ENCODE measurements at regions not wholly inside any gene's neighbourhood (a gene's known extent, or its start where the extent isn't known, plus 50 kb on each side); places are given as distances from the start of the nearest gene placed in this dataset.

- Histone ChIP-seq H3K4me1 (ENCODE audit: insufficient read depth) (no peaks in the 10 kb centered on the region), H3K4me3 (ENCODE audit: low read depth, low read length) (no peak overlapping the region), H3K27ac (ENCODE audit: low read depth) (no peak overlapping the region), H3K36me3 (ENCODE audit: insufficient read depth) (no peaks in the 10 kb centered on the region)
- DNase-seq (ENCODE audit: extremely low spot score), result no peak
- 80% methylated on average over 3 of the region's 3 CpGs for WGBS
Measured at GRCh38 chr6:19662911-19663310, 174.3 kb upstream of the ID4 start.

GRCh38 chr6:19663479-19663878 is 173.7 kb upstream of the ID4 start:
- H3K36me3 ChIP-seq (ENCODE audit: insufficient read depth), result no peaks in the 10 kb centered on the region
- H3K27ac ChIP-seq (ENCODE audit: low read depth), result no peak overlapping the region
- H3K4me1 ChIP-seq (ENCODE audit: insufficient read depth), result no peaks in the 10 kb centered on the region
- no peak overlapping the region for H3K4me3 ChIP-seq (ENCODE audit: low read depth, low read length)
- WGBS, result 83% methylated on average over 6 of the region's 6 CpGs
- DNase-seq (ENCODE audit: extremely low spot score), result no peak

DNA sequence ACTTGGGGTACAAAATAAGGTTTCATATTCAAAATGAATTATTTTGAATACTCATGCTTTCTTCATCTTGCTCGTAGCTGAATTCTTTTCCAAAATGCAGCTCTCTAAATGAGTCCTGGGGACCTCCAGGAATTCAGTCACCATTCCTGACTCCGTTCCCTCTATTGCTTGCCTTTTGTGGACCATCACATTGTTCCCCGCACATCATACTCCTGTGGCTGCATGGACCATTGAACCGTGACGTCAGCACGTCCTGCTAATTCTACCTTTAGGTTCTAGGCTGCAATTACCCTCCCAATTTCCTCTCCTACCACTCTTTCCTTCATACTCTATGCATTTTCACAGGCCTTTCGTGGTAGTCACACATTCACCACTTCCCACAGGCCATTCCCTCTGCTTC is 173.1 kb upstream of the ID4 start:
- Histone ChIP-seq H3K4me3 (ENCODE audit: low read depth, low read length) (no peak overlapping the region), H3K36me3 (ENCODE audit: insufficient read depth) (no peaks in the 10 kb centered on the region), H3K27ac (ENCODE audit: low read depth) (no peak overlapping the region), H3K4me1 (ENCODE audit: insufficient read depth) (no peaks in the 10 kb centered on the region)
- no peak for DNase-seq (ENCODE audit: extremely low spot score)
- 92% methylated on average over 7 of the region's 7 CpGs for WGBS

DNA sequence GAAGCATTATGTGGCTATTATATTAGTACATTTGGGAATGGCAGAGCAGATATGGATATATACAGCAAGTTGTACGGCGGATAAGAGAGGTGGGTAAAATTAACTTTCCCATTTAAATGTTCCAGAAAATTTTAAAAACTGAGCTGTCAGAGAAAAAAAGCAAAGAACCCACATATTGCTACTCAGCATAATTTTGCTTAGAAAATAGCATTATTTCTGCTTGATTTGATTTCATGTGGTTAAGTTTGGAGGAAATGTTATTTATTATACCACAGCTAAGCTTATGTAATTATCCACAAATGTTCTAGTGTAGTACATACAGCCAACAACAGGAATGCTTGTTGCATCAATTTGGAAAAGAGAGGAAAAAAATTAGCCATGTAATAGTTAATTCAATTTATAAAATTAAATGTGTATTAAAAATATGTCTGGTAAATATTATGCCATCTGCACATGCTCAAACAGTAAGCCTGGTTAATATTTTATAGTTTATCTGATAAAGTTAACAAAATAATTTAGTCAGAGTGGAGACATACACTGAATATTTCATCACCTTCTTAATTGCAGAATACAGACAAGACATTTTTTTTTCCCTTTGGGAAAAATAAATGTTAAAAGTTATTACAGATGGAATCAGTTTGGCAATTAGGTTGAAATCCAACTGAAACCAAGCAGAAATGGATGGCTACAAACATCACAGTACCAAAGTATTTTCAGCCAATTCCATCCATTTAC is 172.1 kb upstream of the ID4 start:
- H3K27ac ChIP-seq (ENCODE audit: low read depth), result no peak overlapping the region
- DNase-seq (ENCODE audit: extremely low spot score), result no peak
- WGBS, result 98% methylated on average over 2 of the region's 2 CpGs
- H3K36me3 ChIP-seq (ENCODE audit: insufficient read depth), result no peaks in the 10 kb centered on the region
- no peak overlapping the region for H3K4me3 ChIP-seq (ENCODE audit: low read depth, low read length)
- H3K4me1 ChIP-seq (ENCODE audit: insufficient read depth), result no peaks in the 10 kb centered on the region

DNA sequence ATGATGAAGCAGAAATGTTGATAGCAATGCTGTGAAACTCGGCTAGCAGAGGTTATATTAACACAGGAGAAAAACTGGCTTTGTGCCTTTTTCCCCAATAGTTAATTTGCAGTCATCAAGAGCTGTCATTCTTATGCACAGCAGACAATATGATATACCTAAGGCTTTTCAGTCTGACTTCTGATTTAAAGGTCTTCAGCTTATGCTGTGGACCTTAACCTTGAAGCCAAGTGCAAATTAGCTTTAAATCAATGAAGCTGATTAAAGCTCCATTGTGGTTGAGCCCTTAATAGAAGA is 171.6 kb upstream of the ID4 start:
- Histone ChIP-seq H3K4me1 (ENCODE audit: insufficient read depth) (no peaks in the 10 kb centered on the region), H3K27ac (ENCODE audit: low read depth) (no peak overlapping the region), H3K36me3 (ENCODE audit: insufficient read depth) (no peaks in the 10 kb centered on the region), H3K4me3 (ENCODE audit: low read depth, low read length) (no peak overlapping the region)
- DNase-seq (ENCODE audit: extremely low spot score), result no peak
- 28% methylated on average over 1 of the region's 1 CpG for WGBS

GRCh38 chr6:19668710-19669109 is 168.5 kb upstream of the ID4 start:
- Histone ChIP-seq H3K4me1 (ENCODE audit: insufficient read depth) (no peaks in the 10 kb centered on the region), H3K27ac (ENCODE audit: low read depth) (no peak overlapping the region), H3K36me3 (ENCODE audit: insufficient read depth) (no peaks in the 10 kb centered on the region), H3K4me3 (ENCODE audit: low read depth, low read length) (no peak overlapping the region)
- no peak for DNase-seq (ENCODE audit: extremely low spot score)

- no peak overlapping the region for H3K4me3 ChIP-seq (ENCODE audit: low read depth, low read length)
- no peaks in the 10 kb centered on the region for H3K4me1 ChIP-seq (ENCODE audit: insufficient read depth)
- H3K36me3 ChIP-seq (ENCODE audit: insufficient read depth), result no peaks in the 10 kb centered on the region
- DNase-seq (ENCODE audit: extremely low spot score), result no peak
- no peak overlapping the region for H3K27ac ChIP-seq (ENCODE audit: low read depth)
Measured at GRCh38 chr6:19669206-19669605, 168.0 kb upstream of the ID4 start.

- no peak for DNase-seq (ENCODE audit: extremely low spot score)
- H3K4me3 ChIP-seq (ENCODE audit: low read depth, low read length), result no peak overlapping the region
- no peak overlapping the region for H3K27ac ChIP-seq (ENCODE audit: low read depth)
- H3K4me1 ChIP-seq (ENCODE audit: insufficient read depth), result no peaks in the 10 kb centered on the region
- no peaks in the 10 kb centered on the region for H3K36me3 ChIP-seq (ENCODE audit: insufficient read depth)
Measured at GRCh38 chr6:19682859-19683258, 154.3 kb upstream of the ID4 start.

DNA sequence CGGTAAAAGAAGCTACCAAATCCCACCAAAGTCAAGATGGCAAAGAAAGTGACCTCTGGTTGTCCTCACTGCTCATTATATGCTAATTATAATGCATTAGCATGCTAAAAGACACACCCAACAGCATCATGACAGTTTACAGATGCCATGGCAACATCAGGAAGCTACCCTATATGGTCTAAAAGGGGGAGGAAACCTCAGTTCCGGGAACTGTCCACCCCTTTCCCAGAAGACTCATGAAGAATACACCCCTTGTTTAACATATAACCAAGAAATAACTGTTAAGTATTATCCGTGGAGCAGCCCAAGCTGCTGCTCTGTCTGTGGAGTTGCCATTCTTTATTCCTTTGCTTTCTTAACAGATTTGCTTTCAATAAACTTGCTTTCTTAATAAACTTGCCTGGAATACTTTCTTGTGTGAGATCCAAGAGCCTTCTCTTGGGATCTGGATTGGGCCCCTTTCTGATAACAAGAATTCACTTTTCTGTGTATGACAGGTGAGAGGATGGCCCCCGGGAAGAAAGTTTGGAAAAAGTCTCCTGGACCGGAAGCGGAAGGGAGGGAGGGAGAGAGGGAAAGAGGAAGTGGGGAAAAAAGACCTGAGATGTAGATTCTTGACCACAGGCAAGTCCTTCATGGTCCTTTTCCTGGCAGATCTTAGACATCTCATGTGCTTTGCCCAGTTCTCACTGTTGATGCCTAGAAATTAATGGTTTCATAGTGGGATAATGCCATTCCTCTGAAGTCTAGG is 146.7 kb upstream of the ID4 start:
- WGBS, result 71% methylated on average over 6 of the region's 6 CpGs
- Histone ChIP-seq H3K27ac (ENCODE audit: low read depth) (no peak overlapping the region), H3K4me3 (ENCODE audit: low read depth, low read length) (no peak overlapping the region), H3K4me1 (ENCODE audit: insufficient read depth) (no peaks in the 10 kb centered on the region), H3K36me3 (ENCODE audit: insufficient read depth) (no peaks in the 10 kb centered on the region)
- DNase-seq (ENCODE audit: extremely low spot score), result no peak

DNA sequence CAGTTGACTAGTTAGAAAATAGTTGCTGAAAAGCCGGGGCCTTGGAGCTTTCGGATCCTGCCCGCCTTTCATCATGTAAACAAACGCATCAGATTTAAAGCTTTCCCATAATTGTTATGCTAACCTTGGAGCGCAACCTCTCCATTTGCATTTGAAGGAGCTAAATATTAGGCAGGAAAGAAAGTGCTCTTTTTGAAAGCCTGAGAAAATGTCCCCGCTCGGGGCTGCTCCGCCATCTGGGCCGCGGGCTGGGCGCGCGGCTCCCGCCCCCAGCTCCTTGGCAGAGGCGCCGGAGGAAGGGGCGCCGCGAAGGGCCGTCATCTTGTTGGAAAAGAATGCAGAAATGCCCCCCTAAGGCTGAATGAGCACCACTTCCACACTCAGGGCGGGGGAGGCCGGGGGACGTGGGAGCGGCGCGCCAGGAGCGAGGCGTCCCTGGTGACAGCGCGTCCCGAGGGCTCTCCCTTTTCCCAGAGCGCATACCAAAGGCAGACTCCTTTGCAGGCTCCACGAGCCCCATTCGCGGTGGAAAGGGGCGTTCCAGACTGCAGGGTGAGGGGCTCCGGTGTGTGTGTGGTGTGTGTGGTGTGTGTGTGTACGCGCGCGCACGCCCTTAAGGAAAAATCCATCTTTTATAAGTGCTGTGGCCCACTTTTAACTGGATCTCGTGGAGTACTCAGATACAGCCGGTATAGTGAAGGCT is 145.6 kb upstream of the ID4 start:
- Histone ChIP-seq H3K27ac (ENCODE audit: low read depth) (no peak overlapping the region), H3K36me3 (ENCODE audit: insufficient read depth) (no peaks in the 10 kb centered on the region), H3K4me3 (ENCODE audit: low read depth, low read length) (peak overlapping the region; percentile 44), H3K4me1 (ENCODE audit: insufficient read depth) (no peaks in the 10 kb centered on the region)
- WGBS, result 3% methylated on average over 44 of the region's 44 CpGs
- DNase-seq (ENCODE audit: extremely low spot score), result no peak

- Histone ChIP-seq H3K4me1 (ENCODE audit: insufficient read depth) (no peaks in the 10 kb centered on the region), H3K4me3 (ENCODE audit: low read depth, low read length) (no peak overlapping the region), H3K36me3 (ENCODE audit: insufficient read depth) (no peaks in the 10 kb centered on the region), H3K27ac (ENCODE audit: low read depth) (no peak overlapping the region)
- WGBS, result 78% methylated on average over 3 of the region's 3 CpGs
- no peak for DNase-seq (ENCODE audit: extremely low spot score)
Measured at GRCh38 chr6:19692506-19693298, 144.5 kb upstream of the ID4 start.

DNA sequence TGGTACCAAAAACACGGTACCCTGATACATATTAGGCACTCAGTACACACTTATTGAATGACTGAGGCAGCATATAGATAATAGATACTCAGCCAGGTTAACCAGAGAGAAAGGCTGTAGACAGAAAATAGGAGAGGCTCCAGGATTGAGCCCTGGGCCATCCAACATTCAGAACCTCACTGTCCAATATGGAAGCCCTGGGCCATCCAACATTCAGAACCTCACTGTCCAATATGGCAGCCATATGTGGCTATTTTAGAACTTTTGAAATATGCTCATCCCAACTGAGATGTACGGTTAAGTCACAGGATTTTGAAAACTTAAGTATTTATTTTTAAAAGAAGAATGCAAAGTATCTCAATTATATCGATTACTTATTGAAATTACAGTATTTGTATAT is 142.5 kb upstream of the ID4 start:
- Histone ChIP-seq H3K27ac (ENCODE audit: low read depth) (no peak overlapping the region), H3K4me1 (ENCODE audit: insufficient read depth) (no peaks in the 10 kb centered on the region), H3K4me3 (ENCODE audit: low read depth, low read length) (no peak overlapping the region), H3K36me3 (ENCODE audit: insufficient read depth) (no peaks in the 10 kb centered on the region)
- DNase-seq (ENCODE audit: extremely low spot score), result no peak
- WGBS, result 93% methylated on average over 3 of the region's 3 CpGs

DNA sequence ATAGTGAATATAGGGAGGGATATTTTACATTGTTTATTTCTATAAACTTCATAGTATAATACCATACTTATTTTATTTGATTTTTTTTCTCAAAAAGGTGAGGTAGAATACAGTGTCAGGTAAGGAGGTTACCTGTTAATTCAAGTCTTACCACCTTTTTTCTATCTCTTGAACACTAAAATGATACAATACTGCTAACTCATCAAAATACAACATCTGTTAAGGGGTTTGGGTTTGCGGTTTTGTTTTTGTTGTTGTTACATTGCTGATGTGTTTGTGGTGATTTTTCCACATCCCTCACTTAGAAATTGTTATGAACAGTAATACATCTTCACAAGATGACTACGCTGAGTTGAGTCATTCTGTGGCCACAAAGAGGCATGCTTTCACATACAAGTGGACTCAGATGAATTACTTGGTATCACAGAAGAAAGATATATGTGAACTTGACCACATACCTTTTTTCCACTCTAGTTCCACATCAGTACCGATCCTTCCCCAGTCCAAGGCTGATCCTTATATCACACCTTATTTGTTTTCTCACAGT is 139.4 kb upstream of the ID4 start:
- H3K27ac ChIP-seq (ENCODE audit: low read depth), result no peak overlapping the region
- WGBS, result 58% methylated on average over 3 of the region's 3 CpGs

More for the DNA sequence above, 139.4 kb upstream of the ID4 start:
- Histone ChIP-seq H3K4me1 (ENCODE audit: insufficient read depth) (no peaks in the 10 kb centered on the region), H3K36me3 (ENCODE audit: insufficient read depth) (no peaks in the 10 kb centered on the region), H3K4me3 (ENCODE audit: low read depth, low read length) (no peak overlapping the region)
- no peak for DNase-seq (ENCODE audit: extremely low spot score)
